ENCODE measurements at regions not wholly inside any gene's neighbourhood (a gene's known extent, or its start where the extent isn't known, plus 50 kb on each side); places are given as distances from the start of the nearest gene placed in this dataset.

DNA sequence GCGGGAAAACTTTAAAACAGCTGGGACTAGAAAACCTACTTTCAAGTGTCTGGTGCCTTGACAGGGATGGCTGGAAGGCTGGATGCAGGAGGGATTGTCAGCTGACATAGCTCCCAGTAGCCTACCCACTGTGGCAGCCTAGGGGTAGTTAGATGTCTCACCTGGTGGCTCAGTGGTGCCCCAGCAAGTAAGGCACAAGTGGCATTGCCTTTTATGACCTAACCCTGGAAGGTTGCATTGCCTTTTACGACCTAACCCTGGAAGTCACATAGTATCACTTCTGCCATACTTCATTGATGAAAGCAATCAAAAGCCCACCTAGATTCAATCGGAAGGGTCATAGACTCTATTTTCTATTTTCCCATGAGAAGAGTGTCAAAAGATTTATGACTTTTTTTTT is 724.7 kb upstream of the TBX3 start:
- H3K4me3 ChIP-seq: no peak overlapping the region

DNA sequence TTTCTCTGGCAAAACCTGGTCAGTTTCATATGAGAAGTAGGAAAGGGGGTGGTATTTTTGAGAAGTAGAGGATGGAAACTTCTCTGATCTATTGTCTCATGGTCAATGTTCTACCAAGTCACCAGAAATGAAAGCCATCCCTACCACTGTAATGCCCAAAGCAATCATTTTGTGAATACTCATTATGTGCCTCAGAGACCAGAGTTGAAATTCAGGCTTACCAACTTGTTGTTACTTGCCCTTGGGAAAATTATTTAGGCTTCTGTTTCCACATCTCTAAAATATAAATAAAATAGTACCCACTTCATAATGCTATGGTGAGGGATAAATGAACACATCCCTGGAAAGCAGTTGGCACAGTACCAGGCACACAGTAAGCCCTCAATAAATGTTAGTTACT is 723.7 kb upstream of the TBX3 start:
- H3K27ac ChIP-seq: no peak overlapping the region
- TF ChIP-seq POLR2A (IDR thresholded peaks at IDR 0.05): no peak
- TF ChIP-seq, protein P1, sequence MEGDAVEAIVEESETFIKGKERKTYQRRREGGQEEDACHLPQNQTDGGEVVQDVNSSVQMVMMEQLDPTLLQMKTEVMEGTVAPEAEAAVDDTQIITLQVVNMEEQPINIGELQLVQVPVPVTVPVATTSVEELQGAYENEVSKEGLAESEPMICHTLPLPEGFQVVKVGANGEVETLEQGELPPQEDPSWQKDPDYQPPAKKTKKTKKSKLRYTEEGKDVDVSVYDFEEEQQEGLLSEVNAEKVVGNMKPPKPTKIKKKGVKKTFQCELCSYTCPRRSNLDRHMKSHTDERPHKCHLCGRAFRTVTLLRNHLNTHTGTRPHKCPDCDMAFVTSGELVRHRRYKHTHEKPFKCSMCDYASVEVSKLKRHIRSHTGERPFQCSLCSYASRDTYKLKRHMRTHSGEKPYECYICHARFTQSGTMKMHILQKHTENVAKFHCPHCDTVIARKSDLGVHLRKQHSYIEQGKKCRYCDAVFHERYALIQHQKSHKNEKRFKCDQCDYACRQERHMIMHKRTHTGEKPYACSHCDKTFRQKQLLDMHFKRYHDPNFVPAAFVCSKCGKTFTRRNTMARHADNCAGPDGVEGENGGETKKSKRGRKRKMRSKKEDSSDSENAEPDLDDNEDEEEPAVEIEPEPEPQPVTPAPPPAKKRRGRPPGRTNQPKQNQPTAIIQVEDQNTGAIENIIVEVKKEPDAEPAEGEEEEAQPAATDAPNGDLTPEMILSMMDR (IDR thresholded peaks at IDR 0.05 in 4 of 5, conservative IDR thresholded peaks at IDR 0.05 in 1 of 5): no peak
- ATAC-seq (no peak), DNase-seq (no peak)
- in situ Hi-C loops (cut with MboI; ENCODE audit: low sequenced_read_pairs in 4 of 4): no loop called here
- intact Hi-C loops (cut with DNase I; ENCODE audit: low total_unique reads): no loop called here
- no peaks in the 10 kb centered on the region for H3K36me3 ChIP-seq
- H3K27me3 ChIP-seq: no peaks in the 10 kb centered on the region
- no peaks in the 10 kb centered on the region for H3K9me3 ChIP-seq
- H3K4me1 ChIP-seq: no peaks in the 10 kb centered on the region
- H3K4me3 ChIP-seq: no peak overlapping the region

More for the DNA sequence above, 724.7 kb upstream of the TBX3 start:
- Histone ChIP-seq H3K27ac (no peak overlapping the region), H3K27me3 (no peaks in the 10 kb centered on the region), H3K4me1 (no peaks in the 10 kb centered on the region), H3K9me3 (no peaks in the 10 kb centered on the region), H3K36me3 (no peaks in the 10 kb centered on the region)
- no peak for ATAC-seq
- in situ Hi-C loops (cut with MboI; ENCODE audit: low sequenced_read_pairs in 4 of 4) (no loop called here), intact Hi-C loops (cut with DNase I; ENCODE audit: low total_unique reads) (no loop called here)
- no peak for DNase-seq
- no peak for TF ChIP-seq POLR2A (IDR thresholded peaks at IDR 0.05)
- TF ChIP-seq, protein P1 (IDR thresholded peaks at IDR 0.05 in 4 of 5, conservative IDR thresholded peaks at IDR 0.05 in 1 of 5): no peak

DNA sequence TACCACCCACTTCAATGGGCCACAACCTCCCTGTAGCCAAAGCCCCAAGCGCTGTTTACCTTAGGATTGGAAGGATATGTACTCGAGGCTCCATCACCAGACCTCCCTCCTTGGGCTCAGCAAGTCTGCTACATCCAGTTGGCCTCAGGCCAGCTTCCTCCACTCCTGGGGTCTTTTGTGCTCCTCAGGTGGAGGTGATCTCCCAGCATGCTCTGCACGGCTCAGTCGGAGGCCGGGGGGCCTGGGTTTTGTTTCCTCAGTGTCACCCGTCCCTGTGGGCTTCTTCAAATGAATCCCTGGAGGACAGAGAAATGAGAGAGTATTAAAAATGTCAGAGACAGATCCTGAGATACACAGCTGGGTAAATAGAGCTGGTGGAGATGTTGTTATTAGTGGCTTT is 723.1 kb upstream of the TBX3 start:
- intact Hi-C loops (cut with DNase I; ENCODE audit: low total_unique reads): no loop called here
- no peak for TF ChIP-seq POLR2A (IDR thresholded peaks at IDR 0.05)
- TF ChIP-seq, protein P1 (IDR thresholded peaks at IDR 0.05 in 4 of 5, conservative IDR thresholded peaks at IDR 0.05 in 1 of 5): no peak

DNA sequence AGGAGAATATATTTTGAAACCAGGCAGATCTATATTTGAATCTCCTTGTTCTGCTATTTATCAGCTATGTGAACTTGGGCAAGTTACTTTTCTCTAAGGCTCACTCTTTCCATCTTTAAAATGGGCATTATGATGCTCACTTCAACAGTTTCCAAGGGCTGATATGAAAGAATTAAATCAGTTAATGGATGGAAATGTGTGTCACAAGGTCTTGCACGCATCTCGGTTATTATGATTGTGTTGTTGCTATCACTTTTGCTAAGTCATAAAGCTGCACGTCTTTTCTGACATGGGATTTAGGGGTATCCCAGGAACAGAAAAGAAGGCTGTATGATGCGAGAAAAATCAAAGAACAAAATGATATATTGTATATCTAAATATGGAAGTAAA is 721.5 kb upstream of the TBX3 start:
- Histone ChIP-seq H3K36me3 (no peaks in the 10 kb centered on the region), H3K4me3 (no peak overlapping the region), H3K9me3 (no peaks in the 10 kb centered on the region), H3K27ac (no peak overlapping the region), H3K27me3 (no peaks in the 10 kb centered on the region), H3K4me1 (no peaks in the 10 kb centered on the region)
- intact Hi-C loops (cut with DNase I; ENCODE audit: low total_unique reads): no loop called here
- DNase-seq (no peak), ATAC-seq (no peak)
- in situ Hi-C loops (cut with MboI; ENCODE audit: low sequenced_read_pairs in 4 of 4): no loop called here
- TF ChIP-seq POLR2A (IDR thresholded peaks at IDR 0.05): no peak
- TF ChIP-seq, protein P1 (IDR thresholded peaks at IDR 0.05 in 4 of 5, conservative IDR thresholded peaks at IDR 0.05 in 1 of 5): no peak

More for the DNA sequence above, 723.1 kb upstream of the TBX3 start:
- no peaks in the 10 kb centered on the region for H3K27me3 ChIP-seq
- DNase-seq (no peak), ATAC-seq (no peak)
- H3K4me1 ChIP-seq: no peaks in the 10 kb centered on the region
- no peaks in the 10 kb centered on the region for H3K9me3 ChIP-seq
- H3K27ac ChIP-seq: no peak overlapping the region
- H3K4me3 ChIP-seq: no peak overlapping the region
- in situ Hi-C loops (cut with MboI; ENCODE audit: low sequenced_read_pairs in 4 of 4): no loop called here
- no peaks in the 10 kb centered on the region for H3K36me3 ChIP-seq

DNA sequence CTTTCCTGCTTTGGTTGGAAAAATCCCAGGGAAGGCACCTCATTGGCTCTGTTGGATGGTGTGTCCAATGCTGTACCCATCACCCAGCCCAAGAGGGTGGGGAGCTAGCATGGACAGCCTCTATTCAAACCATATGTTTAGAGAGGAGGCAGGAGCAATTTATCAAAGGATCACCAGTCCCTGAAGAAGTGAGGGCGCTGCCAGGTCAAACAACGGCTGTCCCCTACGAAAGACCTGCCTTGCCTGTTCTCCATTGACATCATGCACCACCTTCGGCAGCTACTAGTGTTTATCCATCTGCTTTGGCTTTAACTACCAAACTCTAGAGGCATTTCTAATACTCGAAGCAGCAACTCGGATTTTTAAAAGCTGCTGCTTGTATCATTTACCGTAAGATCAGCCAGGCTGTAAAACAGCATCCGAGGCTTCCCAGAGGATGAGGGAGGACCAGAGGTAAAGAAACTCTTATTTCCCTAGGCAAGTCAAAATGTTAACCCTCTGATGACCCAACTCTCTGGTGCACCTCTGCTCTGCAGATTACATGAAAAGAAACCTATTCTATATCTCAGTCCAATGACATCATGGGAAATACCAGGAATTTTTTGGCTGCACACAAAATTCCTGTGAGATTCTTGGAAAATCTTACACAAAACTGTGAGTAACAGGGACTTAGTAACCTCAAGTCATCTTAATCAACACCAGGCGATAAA is 720.9 kb upstream of the TBX3 start:
- Histone ChIP-seq H3K4me3 (no peak overlapping the region), H3K27ac (no peak overlapping the region), H3K27me3 (no peaks in the 10 kb centered on the region), H3K36me3 (no peaks in the 10 kb centered on the region), H3K4me1 (no peaks in the 10 kb centered on the region), H3K9me3 (no peaks in the 10 kb centered on the region)
- intact Hi-C loops (cut with DNase I; ENCODE audit: low total_unique reads): no loop called here
- TF ChIP-seq, protein P1 (IDR thresholded peaks at IDR 0.05 in 4 of 5, conservative IDR thresholded peaks at IDR 0.05 in 1 of 5): no peak
- no peak for TF ChIP-seq POLR2A (IDR thresholded peaks at IDR 0.05)
- in situ Hi-C loops (cut with MboI; ENCODE audit: low sequenced_read_pairs in 4 of 4): no loop called here
- ATAC-seq (no peak), DNase-seq (no peak)

Measured in gastrocnemius medialis (tissue), 4 donors.